ENCODE measurements at regions not wholly inside any gene's neighbourhood (a gene's known extent, or its start where the extent isn't known, plus 50 kb on each side); places are given as distances from the start of the nearest gene placed in this dataset.

DNA sequence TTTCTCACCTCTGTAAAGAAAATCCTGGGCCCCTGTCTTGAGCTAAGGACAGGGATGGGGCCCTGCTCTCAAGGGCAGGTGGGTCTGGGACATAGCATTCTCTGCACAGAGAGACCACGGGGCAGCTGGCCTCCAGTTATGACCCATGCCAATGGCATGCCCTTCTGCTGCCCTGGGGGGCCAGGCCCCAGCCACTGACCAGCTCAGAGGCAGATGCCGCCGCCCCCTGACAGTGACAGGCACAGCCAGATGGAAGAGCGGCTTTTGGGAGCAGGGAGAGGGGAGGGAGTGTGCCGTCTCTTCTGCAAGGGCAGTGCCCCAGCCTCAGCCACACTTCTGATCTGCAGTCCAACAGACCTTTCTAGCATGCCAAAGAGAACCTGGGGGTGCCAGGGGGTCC is 114.8 kb upstream of the NAV2 start:
- no peak overlapping the region for H3K4me3 ChIP-seq (ENCODE audit: low read depth, low read length)

GRCh38 chr11:19597206-19597605 is 115.4 kb upstream of the NAV2 start:
- no peak overlapping the region for H3K4me3 ChIP-seq (ENCODE audit: low read depth, low read length)

DNA sequence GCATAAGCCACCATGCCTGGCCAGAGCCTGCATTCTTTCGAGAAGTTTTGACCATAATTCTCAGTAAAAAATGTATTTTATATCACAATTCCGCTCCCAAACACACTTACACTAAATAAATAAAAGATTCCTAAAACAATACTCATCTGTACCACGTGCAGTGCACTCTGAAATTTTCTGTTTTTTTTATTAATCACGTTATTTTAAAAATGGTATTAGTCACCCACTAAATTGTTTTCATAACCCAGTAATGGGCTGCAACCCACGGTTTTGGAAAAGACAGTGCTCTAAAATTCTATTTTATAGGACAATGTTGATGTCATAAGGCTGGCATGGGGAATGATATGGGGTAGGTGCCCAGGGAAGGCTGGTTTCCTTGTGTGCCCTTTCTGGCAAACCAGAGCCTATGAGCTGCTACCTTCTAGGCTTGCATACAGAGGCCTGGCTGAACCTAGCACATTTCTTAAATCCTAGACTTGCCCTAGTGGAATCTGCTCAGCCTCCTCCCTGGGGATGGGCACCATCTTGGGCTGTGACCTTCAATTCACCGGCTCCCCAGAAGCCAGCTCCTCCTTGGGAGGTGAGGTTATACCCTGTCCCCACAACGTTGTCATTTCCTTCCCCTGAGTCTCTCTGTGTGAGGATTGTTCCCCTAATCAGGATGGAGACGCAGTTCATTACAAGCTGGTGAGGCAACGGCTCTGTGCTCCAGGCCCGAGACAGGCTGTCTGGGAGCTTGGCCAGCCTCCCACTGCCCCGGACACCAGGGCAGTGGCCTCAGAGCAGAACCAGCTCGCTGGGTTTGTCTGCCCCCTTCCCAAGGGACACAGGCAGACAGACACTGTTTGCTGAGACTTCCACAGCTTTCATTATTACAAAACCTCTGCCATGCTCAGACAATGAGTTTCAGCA is 116.5 kb upstream of the NAV2 start:
- no peak overlapping the region for H3K4me3 ChIP-seq (ENCODE audit: low read depth, low read length)

- no peak overlapping the region for H3K4me3 ChIP-seq (ENCODE audit: low read depth, low read length)
Measured at GRCh38 chr11:19595499-19595839, 117.2 kb upstream of the NAV2 start.

DNA sequence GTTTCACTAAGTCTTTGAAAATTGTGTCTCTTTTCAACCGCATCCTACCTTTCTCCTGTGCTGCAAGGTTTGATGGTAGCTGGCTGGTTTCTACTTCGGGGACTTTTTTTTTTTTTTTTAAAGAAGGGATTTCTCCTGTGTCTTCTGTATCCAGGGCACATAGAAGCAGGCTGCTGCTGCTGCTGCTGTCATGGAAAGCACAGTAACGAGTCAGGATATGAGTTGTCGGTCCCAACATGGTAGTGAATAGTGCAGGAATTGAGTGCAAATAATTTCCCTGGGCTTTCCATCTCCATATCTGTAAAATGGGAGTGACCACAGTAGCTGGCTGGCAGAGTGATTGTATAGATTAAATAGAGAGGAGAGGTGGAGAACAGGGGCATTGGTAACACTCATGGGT is 118.3 kb upstream of the NAV2 start:
- no peak overlapping the region for H3K4me3 ChIP-seq (ENCODE audit: low read depth, low read length)

DNA sequence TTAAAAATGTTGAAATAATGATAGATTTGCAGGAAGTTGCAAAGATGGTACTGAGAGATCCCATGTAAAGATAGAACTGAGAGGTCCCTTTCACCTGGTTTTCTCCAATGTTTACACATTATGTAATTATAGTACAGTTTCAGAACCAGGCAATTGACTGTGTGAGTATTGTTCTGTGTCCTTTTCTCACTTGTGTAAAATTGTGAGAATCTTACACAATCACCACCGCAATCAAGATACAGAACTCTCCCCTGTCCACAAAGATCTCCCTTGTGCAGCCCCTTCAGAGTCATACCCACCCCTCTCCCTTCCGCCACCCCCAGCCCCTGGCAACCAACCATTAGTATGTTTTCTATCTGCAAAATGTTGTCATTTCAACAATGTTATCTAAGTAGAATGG is 119.8 kb upstream of the NAV2 start:
- H3K4me3 ChIP-seq (ENCODE audit: low read depth, low read length) = no peak overlapping the region

- H3K4me3 ChIP-seq (ENCODE audit: low read depth, low read length) = no peak overlapping the region
Measured at GRCh38 chr11:19589567-19590260, 122.9 kb upstream of the NAV2 start.

GRCh38 chr11:19587979-19588378 is 124.7 kb upstream of the NAV2 start:
- H3K4me3 ChIP-seq (ENCODE audit: low read depth, low read length) = no peak overlapping the region

- no peak overlapping the region for H3K4me3 ChIP-seq (ENCODE audit: low read depth, low read length)
Measured at GRCh38 chr11:19580646-19581045, 132.0 kb upstream of the NAV2 start.

DNA sequence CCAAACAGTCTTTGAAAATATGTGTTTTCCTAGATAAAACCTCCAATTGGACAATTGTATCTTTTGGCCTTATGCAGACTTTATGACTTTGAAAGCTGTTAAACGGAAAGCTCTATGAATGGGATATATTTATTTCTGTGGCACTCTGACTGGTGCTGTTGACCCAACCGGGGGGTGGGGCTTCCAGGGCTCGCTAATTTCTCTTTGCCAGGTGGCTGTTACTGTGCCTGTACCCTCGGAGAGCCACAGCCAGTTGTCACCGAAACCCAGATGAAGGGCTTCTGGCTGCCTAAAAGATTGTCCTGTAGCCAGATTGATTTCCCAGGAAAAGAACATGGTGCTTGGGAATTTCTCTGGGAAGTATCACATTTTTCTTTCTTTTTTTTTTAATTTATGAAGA is 132.7 kb upstream of the NAV2 start:
- H3K4me3 ChIP-seq (ENCODE audit: low read depth, low read length) = no peak overlapping the region

DNA sequence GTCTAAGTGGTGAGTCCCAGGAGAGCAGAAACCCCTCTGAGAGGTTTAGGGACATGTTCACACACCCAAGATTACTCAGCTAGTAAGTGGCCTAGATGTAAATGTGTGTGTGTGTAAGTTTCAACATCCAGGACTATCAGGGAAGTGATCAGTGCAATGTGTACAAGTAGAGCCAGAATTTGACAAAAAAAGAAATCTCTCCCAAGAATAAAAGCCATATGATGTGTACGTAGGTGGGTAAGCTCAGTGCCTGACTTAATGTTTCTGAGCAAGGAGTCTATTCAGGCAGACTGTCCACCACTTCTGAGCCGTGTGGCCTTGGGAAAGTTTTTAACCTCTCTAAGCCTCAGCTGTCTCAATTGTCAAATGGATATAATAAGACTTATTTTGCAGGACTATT is 133.8 kb upstream of the NAV2 start:
- H3K4me3 ChIP-seq (ENCODE audit: low read depth, low read length) = no peak overlapping the region

DNA sequence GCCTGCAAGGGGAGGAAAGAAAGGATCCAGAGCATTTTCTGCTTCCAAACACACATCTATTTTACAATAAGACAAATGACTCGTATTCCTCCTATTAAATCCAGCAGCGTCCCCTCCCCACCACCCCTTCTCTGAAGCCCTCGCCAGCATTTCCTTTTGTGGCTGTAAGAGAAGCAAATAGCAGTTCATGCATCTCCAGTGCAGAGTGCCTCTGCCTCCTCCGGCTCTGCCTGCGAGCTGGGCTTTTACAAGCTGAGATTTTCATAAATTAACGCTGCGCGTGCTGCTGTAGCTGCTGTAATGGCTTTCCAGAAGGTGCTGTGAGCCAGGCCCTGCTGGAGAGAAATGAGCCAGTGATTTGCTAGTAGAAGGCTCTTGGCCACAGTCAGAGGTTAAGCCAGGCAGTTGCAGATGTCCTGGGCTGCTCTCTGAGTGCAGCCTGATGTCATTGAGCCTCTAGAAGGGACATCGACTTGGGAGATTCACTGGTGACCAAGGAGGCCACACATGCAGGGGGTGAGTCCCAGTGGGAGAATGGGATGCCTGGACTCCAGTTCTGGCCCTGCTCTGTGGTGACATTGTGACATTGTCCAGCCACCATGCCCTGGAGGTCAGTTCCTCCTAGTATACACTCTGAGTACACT is 134.5 kb upstream of the NAV2 start:
- no peak overlapping the region for H3K4me3 ChIP-seq (ENCODE audit: low read depth, low read length)

DNA sequence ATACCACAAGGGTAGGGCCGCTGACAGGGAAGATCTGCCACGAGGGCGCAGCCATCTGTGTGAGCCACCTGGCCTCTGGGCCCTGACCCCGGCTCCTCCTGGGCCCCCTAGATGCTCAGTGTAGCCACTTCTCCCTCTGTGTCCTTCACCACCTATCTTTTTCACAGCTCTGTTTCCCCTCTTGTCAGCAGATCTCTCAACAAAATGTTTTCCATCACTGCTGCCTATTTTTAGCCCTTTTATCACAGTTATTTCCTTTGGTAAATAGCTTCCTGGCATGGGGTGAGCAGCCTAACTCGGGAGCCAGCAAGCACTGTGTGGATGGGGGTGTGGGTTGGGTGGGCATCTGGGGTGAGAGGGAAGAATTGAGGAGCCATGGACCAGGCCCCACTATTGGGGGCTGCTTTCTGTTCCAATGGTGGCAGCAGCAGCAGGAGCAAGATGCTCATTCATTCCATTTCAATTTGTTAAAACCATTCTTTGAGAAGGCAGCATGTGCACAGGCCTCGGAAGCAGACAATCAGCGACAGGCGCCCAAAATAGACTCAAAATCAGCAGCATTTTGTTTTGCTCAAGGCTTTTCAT is 135.2 kb upstream of the NAV2 start:
- no peak overlapping the region for H3K4me3 ChIP-seq (ENCODE audit: low read depth, low read length)

GRCh38 chr11:19576903-19577302 is 135.7 kb upstream of the NAV2 start:
- H3K4me3 ChIP-seq (ENCODE audit: low read depth, low read length) = no peak overlapping the region

DNA sequence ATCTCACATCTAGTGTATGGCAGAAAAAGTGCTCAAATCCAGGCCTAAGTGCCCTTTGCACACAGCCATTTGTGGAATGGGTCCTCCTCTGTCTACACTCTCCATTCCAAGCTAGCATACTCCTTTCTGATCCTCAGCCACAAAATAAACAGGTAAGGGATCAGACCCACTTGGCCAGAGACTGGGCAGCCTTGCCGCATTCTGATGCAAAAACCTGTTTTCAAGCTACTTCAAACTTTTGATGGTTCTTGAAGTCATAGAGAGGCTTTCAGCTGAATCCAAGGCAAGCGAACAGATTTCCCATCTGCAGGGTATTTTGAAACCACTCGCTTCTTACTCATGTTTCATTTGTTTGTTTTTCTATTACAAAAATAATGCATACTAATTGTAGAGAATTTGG is 136.6 kb upstream of the NAV2 start:
- H3K4me3 ChIP-seq (ENCODE audit: low read depth, low read length) = no peak overlapping the region

- no peak overlapping the region for H3K4me3 ChIP-seq (ENCODE audit: low read depth, low read length)
Measured at GRCh38 chr11:19574916-19575315, 137.7 kb upstream of the NAV2 start.

GRCh38 chr11:19573666-19574065 is 139.0 kb upstream of the NAV2 start:
- H3K4me3 ChIP-seq (ENCODE audit: low read depth, low read length) = no peak overlapping the region

- H3K4me3 ChIP-seq (ENCODE audit: low read depth, low read length) = no peak overlapping the region
Measured at GRCh38 chr11:19571906-19572305, 140.7 kb upstream of the NAV2 start.

- no peak overlapping the region for H3K4me3 ChIP-seq (ENCODE audit: low read depth, low read length)
Measured at GRCh38 chr11:19570889-19571288, 141.7 kb upstream of the NAV2 start.

DNA sequence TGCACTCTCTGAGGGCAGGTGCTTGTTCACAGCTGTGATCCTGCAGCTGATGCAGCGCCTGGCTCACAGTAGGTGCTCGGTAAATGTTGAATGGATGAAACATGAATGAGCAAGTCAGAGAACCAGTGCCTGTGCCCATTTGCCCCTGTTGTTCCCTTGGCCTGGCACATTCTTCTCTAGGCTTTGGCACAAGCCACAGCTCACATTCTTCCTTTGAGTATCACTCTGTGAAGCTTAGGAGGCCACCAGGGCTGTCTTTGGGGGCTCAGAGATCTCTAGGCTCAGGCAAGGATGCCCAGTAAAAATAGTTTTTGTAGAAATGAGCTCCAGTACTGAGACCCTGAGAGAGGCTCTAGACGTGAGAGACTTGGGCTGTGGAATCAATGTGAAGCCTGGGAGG is 144.6 kb upstream of the NAV2 start:
- no peak overlapping the region for H3K4me3 ChIP-seq (ENCODE audit: low read depth, low read length)

DNA sequence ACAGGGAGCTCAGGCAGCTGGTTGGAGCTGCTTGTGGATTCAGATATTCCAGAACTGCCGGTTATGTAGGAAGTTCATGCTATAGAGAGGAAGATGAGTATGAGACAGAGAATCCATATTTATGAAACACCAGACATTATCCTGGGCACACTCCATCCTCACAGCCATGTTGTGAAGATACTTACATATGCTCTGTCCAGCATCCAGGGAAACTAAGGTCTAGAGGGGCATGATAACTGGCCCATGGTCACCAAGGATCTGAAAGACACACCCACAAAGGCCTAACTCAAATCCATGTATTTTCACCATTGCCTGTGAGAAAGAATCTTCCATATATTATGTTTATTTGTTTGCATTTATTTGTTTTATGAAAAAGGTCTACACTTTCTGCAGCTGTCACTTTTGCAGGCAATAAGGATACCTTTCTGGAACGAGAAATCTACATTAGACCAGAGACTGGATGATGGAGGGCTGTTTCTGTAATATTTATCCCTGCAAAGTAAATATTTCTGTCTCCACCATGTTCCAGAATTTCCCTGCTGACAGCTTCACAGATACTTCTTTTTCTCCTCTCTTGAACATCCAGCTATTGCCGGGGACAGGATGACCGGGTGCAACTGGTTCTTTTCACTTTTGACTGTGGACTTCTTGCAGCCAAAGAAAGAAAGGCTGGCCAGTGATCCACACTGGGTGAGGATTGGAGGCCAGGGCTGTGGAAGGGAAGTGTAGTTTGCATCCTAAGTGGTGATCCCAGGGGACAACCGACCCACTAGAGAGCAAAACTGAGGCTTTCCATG is 145.9 kb upstream of the NAV2 start:
- no peak overlapping the region for H3K4me3 ChIP-seq (ENCODE audit: low read depth, low read length)

All from iPS-11a (cell line).